ENCODE measurements at regions not wholly inside any gene's neighbourhood (a gene's known extent, or its start where the extent isn't known, plus 50 kb on each side); places are given as distances from the start of the nearest gene placed in this dataset.

DNA sequence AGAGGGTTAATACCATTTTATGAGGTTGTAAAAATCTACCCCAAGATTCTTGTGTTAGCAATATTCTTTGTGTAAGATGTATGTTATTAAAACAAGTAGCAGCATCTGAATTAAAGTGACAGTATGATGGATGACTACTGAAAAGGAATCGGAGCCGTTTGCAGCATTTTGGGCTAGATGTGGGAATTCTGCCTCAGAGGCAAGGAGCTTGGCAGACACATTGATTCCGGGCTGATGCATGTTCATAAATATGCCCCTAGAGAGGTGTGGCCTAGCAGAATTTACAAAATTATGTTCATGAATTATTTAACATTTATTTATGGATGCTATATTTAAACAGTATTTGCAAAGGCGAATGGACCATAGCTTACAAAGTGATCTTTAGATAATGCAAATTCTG is 389.0 kb upstream of the ETAA1 start:
- POLR2A ChIA-PET, result no interaction called here
- H3K27ac ChIP-seq (ENCODE audit: extremely low read depth, low read depth, low read length), result no peak overlapping the region
- no peaks in the 10 kb centered on the region for H3K9me3 ChIP-seq (ENCODE audit: control insufficient read depth, insufficient read depth, low read depth, low read length)
- H3K4me1 ChIP-seq (ENCODE audit: control insufficient read depth, insufficient read depth, low read length), result no peaks in the 10 kb centered on the region
- CTCF ChIA-PET, result interaction anchor here (0.6 kb wide), 1 partner anchor 84 kb away, joined by 3 read pairs; no protein-coding TSS in a partner anchor
- no peak for TF ChIP-seq ZNF148 (tag by site-specific recombination; IDR thresholded peaks at IDR 0.05; ENCODE audit: borderline replicate concordance)
- no peak for TF ChIP-seq ZNF548 (tag by site-specific recombination; IDR thresholded peaks at IDR 0.05)
- no peak for TF ChIP-seq ZBTB6 (tag by site-specific recombination; IDR thresholded peaks at IDR 0.05)
- no peak for TF ChIP-seq ZNF629 (tag by site-specific recombination; IDR thresholded peaks at IDR 0.05)
- no peak for TF ChIP-seq ZNF521 (tag by site-specific recombination; IDR thresholded peaks at IDR 0.05)
- no peak for TF ChIP-seq ZNF830 (tag by site-specific recombination; IDR thresholded peaks at IDR 0.05; ENCODE audit: low read depth)
- TF ChIP-seq ZNF664 (tag by site-specific recombination; IDR thresholded peaks at IDR 0.05), result no peak
- no peak for TF ChIP-seq ZNF280D (tag by site-specific recombination; IDR thresholded peaks at IDR 0.05)
- no peaks in the 10 kb centered on the region for H3K36me3 ChIP-seq (ENCODE audit: control insufficient read depth in 2 of 2, insufficient read depth in 1 of 2, low read length in 2 of 2)
- H3K4me3 ChIP-seq (ENCODE audit: low read depth, low read length), result no peak overlapping the region

DNA sequence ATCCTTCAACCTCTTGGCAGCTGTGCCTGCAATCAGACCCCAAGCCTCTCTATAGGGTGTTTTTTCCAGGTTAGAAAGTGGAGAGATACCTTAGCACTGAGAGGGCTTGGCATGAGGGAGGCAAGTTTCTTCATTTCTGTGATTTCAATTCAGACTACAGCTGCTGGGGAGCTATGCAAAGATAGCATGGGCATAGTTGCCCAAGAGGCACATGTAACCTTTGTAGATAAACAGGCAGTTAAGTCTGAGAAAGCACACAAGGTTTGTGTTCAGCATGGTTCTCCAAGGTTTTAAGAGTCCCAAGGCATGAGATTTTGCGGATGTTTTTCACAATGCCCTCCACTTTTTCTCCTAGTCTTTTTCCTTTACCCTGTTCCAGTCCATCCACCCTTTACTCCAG is 385.0 kb upstream of the ETAA1 start:
- no peaks in the 10 kb centered on the region for H3K36me3 ChIP-seq (ENCODE audit: control insufficient read depth in 2 of 2, insufficient read depth in 1 of 2, low read length in 2 of 2)
- TF ChIP-seq ZNF221 (tag by site-specific recombination; IDR thresholded peaks at IDR 0.05; ENCODE audit: borderline replicate concordance), result no peak
- no peak for TF ChIP-seq ZNF571 (tag by site-specific recombination; IDR thresholded peaks at IDR 0.05)
- no peaks in the 10 kb centered on the region for H3K4me1 ChIP-seq (ENCODE audit: control insufficient read depth, insufficient read depth, low read length)
- POLR2A ChIA-PET, result no interaction called here
- H3K4me3 ChIP-seq (ENCODE audit: low read depth, low read length), result no peak overlapping the region
- no peak overlapping the region for H3K27ac ChIP-seq (ENCODE audit: extremely low read depth, low read depth, low read length)
- CTCF ChIA-PET, result no interaction called here
- H3K9me3 ChIP-seq (ENCODE audit: control insufficient read depth, insufficient read depth, low read depth, low read length), result no peaks in the 10 kb centered on the region

GRCh38 chr2:67013821-67014220 is 383.3 kb upstream of the ETAA1 start:
- H3K36me3 ChIP-seq (ENCODE audit: control insufficient read depth in 2 of 2, insufficient read depth in 1 of 2, low read length in 2 of 2), result no peaks in the 10 kb centered on the region
- ChIA-PET CTCF (no interaction called here), POLR2A (no interaction called here)
- no peak overlapping the region for H3K4me3 ChIP-seq (ENCODE audit: low read depth, low read length)
- no peak overlapping the region for H3K27ac ChIP-seq (ENCODE audit: extremely low read depth, low read depth, low read length)
- no peaks in the 10 kb centered on the region for H3K9me3 ChIP-seq (ENCODE audit: control insufficient read depth, insufficient read depth, low read depth, low read length)
- H3K4me1 ChIP-seq (ENCODE audit: control insufficient read depth, insufficient read depth, low read length), result no peaks in the 10 kb centered on the region
- TF ChIP-seq ZNF701 (tag by site-specific recombination; IDR thresholded peaks at IDR 0.05) (no peak), PRDM1 (tag by site-specific recombination; IDR thresholded peaks at IDR 0.05) (no peak)
- TF ChIP-seq, protein P1, sequence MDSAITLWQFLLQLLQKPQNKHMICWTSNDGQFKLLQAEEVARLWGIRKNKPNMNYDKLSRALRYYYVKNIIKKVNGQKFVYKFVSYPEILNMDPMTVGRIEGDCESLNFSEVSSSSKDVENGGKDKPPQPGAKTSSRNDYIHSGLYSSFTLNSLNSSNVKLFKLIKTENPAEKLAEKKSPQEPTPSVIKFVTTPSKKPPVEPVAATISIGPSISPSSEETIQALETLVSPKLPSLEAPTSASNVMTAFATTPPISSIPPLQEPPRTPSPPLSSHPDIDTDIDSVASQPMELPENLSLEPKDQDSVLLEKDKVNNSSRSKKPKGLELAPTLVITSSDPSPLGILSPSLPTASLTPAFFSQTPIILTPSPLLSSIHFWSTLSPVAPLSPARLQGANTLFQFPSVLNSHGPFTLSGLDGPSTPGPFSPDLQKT (IDR thresholded peaks at IDR 0.05; ENCODE audit: borderline replicate concordance, low read depth, low read length), result no peak
